HCT116 (cell line): ENCODE measurements at regions not wholly inside any gene's neighbourhood (a gene's known extent, or its start where the extent isn't known, plus 50 kb on each side); places are given as distances from the start of the nearest gene placed in this dataset.

Experiments used
- CBX3 ChIP-seq: IDR thresholded peaks from 2 replicates; pipeline ENCODE4 v1.6.1; 2012; ENCODE audit warnings: low read depth
- CTCF ChIP-seq, 3 experiments: fragments of 200-600 bp in 1 of 3; sonication (generic) in 1 of 3; IDR thresholded peaks in 2 of 3; conservative IDR thresholded peaks in 1 of 3; 2 replicates each; pipeline ENCODE4 v1.5.1; 2012 to 2017; ENCODE audit warnings: low read depth in 2 of 3, low read length in 2 of 3, antibody characterized with exemption in 1 of 3, borderline replicate concordance in 1 of 3, control low read depth in 1 of 3, mild to moderate bottlenecking in 1 of 3, mixed read lengths in 1 of 3, mixed run types in 1 of 3, moderate library complexity in 1 of 3; ENCODE audit not compliant: insufficient read depth in 1 of 3
- EZH2 ChIP-seq: fragments of 200-600 bp; sonication (generic); IDR thresholded peaks from 2 replicates; pipeline ENCODE4 v1.6.1; 2017; ENCODE audit warnings: antibody characterized with exemption, mixed run types
- FOSL1 ChIP-seq: IDR thresholded peaks from 2 replicates; pipeline ENCODE4 v1.6.1; 2012; ENCODE audit warnings: low read depth
- POLR2A ChIP-seq: IDR thresholded peaks from 2 replicates; pipeline ENCODE4 v1.7.0; 2011; ENCODE audit warnings: borderline replicate concordance; ENCODE audit not compliant: insufficient read depth, insufficient read length; ENCODE audit errors: extremely low read depth
- TCF7L2 ChIP-seq: IDR thresholded peaks from 2 replicates; pipeline ENCODE4 v1.7.0; 2011; ENCODE audit warnings: borderline replicate concordance, inconsistent platforms; ENCODE audit not compliant: insufficient read depth, insufficient read length; ENCODE audit errors: extremely low read depth
- YY1 ChIP-seq: IDR thresholded peaks from 2 replicates; pipeline ENCODE4 v1.6.1; 2011; ENCODE audit warnings: low read length, low read depth, moderate library complexity, mild to moderate bottlenecking; ENCODE audit not compliant: insufficient replicate concordance; ENCODE audit errors: extremely low read depth

- TF ChIP-seq CTCF (IDR thresholded peaks at IDR 0.05 in 2 of 3, conservative IDR thresholded peaks at IDR 0.05 in 1 of 3; ENCODE audit: borderline replicate concordance in 1 of 3, insufficient read depth in 1 of 3, low read depth in 2 of 3, low read length in 2 of 3) (no peak), EZH2 (no peak), POLR2A (no peak), TCF7L2 (no peak), CBX3 (no peak), YY1 (no peak), FOSL1 (no peak)
Measured at GRCh38 chr3:24899373-24899772, 404.7 kb upstream of the THRB start.
